Right forelimb (tissue), 1 donor: ENCODE measurements at regions not wholly inside any gene's neighbourhood (a gene's known extent, or its start where the extent isn't known, plus 50 kb on each side); places are given as distances from the start of the nearest gene placed in this dataset.
"Not testable (repeated sequence)": the region's sequence is repeated elsewhere in the genome, so short reads cannot be mapped to it uniquely, and the experiment has no call there.

Experiments
- DNase-seq: peaks from one replicate; pipeline ENCODE4 v3.0.0-alpha.2; 2018

DNA sequence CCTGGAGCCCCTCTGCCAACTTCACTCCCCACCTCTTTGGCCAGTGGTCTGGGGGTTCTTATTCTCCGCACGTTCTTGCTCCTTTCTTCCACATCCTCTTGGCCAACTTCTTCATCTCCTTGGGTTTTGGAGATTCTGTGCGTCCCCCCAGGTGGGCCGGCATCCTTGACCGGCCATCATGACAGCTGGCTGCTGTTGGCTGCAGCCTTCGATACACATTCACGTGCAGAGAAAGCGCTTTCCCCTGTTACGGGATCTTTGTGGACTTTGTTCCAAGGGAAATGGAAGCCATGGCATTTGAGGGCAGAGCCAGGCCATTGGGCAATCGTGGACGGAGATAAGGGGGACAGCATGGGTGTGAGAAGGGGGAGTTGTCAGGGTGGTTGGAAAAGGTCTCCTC is 241.1 kb upstream of the HDAC4 start:
- not testable (repeated sequence) for DNase-seq

DNA sequence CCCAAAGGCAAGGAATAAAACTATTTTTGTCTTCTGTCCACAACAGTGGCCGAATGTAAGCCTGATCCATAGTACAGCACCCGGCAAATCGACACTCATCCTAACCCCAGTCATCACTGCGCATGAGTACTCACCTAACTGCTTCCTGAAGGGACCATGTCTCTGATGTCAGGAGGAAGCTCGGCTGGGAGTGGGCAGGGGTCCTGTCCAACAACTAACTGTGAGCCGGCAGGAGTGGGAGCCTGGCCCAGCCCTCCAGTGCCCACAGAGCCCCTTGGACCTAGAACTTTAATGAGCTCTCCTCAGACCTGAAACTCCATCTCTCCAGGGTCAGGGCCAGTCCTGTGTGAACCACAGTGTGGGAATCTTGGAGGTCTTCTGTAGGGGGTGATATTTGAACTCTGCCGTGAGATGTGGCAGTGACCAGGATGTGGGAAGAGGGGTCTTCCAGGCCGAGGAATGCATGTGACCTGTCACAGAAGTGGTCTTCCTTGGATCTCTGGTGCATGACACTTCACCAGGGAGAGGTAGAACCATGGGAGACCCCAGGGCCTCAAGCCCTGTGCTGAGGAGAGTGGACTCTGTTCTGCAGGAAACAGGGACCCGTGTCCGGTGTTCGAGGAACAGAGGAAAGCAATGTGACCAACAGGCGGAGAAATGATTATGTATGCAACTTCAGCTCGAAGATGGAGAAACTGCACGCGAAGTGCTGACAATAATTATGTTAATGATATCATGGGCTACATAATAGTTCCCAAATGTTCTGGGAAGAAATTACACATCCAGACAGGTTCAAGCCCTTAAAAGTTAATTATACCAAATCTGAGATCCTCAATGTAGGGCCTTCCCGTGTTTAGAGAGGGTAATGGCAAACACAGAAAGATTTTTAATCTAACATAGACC is 240.1 kb upstream of the HDAC4 start:
- no peak for DNase-seq

GRCh38 chr2:239640210-239640609 is 239.4 kb upstream of the HDAC4 start:
- DNase-seq, result no peak

DNA sequence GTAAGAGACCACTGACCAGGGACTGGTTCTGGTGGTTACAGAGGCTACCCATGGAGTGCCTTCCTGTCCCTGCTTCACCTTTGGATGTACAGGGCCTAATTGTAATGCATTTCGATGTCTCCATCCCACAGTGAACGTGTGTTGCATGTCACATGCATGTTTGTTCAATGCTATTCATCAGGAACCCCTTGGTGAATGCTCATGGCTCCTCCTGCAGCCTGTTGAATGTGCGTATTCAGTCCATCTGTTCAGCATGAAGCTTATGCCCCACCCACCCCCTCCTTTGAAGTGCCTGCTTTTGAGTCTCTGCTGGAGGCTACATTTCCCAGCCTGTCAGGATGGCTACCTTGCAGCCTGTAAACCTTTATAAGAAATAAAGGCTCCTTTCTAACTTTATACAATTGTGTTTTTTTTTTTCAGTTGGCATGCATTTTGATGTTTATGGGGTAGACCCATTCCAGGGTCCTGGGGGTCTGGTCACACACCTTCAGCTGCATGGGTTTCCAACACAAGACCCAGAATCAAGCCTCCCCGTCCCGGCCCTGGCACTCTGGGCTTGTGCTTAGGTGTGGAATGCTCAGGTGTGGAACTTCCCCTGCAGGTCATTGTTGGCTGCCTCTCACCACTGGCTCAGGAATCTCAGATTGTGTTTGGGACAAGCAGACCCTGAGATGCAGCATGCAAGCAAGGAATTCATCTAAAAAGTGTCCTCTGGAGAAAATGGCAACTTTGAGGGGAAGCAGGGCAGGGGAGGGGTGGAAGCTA is 238.8 kb upstream of the HDAC4 start:
- DNase-seq, result no peak

DNA sequence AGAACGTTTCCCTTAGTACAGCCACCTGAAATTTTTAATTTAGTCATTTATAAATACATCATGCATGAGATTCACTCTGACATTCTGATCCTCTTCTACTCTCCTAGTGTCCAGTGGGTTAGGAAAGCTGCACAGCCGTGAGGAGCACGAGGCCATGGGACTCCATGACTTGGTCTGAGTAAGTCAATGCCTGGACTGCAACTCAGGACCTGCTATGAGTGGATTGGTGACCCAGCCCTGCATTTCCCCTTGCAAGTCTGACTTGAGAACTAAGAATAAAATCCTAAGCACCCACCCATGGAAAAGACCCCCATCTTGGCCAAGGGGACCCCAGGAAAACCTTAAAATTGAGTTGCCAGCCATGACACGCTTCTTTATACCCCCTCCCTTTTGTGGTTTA is 237.6 kb upstream of the HDAC4 start:
- DNase-seq, result no peak

DNA sequence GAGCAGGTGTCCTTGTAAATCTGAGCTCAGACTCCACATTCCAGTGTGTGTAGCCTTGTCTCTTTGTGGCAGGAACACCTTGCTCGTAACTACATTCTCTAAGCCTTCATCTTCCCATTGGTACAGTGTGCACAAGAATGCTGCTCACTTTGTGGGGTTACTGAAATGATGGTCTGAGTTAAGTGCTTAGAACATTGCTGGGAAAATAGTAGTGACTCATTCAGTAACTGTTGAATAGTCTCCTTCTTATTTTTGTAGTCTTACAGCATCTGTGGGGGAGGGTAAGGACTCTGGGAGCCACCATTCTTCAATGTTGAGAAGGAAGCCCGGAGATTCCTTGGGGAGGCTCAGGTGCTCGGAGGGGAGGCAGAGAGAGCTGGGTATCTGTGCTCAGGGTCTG is 236.0 kb upstream of the HDAC4 start:
- DNase-seq, result no peak

DNA sequence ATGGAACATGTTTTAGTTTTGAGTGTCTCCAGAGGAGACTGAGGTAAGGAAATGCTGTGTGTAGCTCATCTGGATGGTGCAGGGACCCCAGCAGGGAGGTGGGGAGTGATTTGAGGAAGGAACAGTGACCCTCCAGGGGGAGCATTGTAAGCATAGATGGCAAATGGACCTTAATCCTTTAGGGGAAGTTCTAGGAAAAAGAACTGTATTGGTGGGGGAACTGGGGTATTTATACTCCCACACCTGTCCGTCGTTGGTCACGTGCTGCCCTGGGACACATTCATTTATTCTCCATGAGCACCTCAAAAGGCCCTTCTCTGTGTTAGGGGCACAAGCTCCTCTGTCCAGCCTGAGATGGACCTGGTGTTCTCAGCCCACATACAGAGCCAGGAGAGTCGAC is 233.9 kb upstream of the HDAC4 start:
- DNase-seq, result no peak

DNA sequence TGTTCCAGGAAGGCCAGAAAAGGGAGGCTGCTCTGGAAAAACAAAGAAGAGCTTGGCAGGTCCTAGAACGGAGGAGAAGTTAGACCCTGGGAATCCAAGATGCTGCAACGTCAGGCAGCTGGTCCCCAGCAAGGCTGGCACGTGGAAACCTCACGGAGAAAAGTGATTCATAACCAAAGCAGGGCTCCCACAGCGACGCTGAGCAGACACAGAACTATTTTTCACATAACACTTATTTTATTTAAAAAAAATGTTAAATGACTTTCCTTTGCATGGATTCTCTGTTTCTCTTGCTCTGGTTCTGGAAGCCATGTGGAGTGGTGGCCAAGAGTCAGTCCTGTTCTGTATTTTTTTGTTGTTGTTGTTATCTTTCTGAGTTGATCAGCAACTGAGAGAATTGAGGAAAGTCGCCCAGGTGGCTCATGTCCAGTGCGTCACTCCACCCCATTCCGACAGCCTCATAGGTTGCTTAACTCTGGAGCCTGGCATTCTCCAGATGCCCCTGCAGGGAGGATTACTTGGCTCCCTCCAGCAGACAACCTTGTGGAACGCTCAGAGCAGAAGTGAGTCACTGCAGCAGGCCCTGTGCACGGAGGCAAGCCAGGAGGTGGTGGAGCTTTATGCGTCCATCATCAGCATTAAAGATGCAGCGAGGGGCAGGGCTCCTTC is 229.9 kb upstream of the HDAC4 start:
- no peak for DNase-seq

GRCh38 chr2:239629926-239630617 is 229.3 kb upstream of the HDAC4 start:
- no peak for DNase-seq

DNA sequence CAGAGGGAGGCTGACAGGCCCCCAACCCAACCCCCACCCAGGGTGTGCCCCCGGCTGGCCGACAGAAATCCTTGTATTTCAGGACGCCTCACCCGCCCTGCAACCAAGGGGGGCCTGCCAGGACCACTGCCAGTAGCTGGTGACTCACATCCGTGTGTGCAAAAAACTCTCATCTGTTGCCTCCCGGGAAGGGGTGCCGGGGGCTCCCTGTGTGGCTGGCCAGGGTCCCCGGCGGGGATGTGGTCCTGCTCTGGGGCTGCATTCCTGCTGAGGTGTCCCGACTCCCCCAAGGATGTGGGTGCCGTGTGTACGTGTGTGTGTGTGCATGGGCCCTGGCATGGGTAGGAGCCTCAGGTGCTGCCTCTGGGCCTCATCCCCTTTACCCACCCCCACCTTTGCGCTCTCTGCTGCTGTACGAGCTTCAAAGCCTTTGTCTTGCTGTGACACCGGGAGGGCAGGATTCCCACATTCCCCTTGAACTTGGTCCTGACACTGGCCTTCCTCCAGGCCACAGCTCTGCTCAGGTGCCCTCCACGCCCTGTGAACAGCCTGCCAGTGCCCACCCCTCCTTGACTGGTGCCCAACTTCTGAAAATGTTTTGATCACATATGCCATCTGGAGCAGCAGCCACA is 226.3 kb upstream of the HDAC4 start:
- no peak for DNase-seq

DNA sequence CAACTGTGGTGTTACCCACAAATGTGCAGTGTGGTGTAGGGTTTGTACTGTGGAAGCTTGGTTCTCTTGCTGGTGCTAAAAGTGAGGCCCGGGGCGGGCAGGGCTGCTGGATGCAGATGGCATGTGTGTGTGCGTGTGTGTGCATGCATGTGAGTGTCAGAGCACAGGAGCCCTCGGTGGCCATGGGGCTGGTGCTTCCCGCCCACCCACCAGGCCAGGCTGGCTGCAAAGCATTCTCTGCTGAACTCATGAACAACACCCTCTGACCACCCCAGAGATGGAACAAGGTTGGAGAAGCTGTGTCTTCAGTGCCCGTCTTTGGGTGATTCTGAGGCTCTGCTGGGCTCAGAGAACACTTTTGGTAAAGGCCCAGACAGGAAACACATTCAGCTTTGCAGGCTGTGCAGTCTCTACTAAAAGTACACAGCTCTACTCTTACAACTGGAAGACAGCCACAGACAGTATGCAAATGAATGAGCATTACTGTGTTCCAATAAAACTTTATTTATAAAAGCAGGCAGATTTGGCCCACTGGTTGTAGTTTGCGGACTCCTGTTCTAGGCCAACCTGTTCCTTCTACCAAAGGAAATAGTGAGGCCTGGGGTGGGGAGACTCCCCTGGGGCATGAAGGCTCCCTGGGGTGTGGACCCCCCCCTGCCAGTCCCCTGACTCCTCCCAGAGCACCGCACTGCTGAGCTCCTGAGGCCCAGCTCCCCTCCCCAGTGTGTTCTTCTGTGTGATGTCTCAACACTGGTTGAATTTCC is 225.3 kb upstream of the HDAC4 start:
- no peak for DNase-seq

GRCh38 chr2:239625156-239625845 is 224.5 kb upstream of the HDAC4 start:
- DNase-seq, result no peak

DNA sequence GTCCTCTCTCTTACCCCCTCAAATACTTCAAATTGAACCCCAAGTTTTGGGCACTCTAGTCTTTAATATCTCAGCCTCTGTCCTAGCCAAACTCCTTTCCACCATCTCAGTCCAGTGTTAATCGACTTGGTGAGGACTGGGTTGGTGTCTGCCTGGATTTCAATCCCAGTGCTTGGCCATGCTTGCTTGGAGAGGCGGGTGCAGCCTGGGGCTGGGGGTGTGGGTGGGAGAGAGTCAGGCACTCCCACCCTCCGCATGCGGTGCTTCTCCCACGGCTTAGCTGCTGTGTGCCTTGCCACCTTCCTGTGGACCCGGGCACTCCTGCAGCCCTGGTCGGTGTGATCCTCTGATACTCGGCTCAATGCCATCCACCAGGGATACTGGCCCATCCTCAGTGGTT is 220.8 kb upstream of the HDAC4 start:
- no peak for DNase-seq

- DNase-seq, result no peak
Observed at GRCh38 chr2:239619369-239619768, 218.5 kb upstream of the HDAC4 start.

- DNase-seq, result no peak
Observed at GRCh38 chr2:239616729-239617128, 215.9 kb upstream of the HDAC4 start.

GRCh38 chr2:239612133-239612532 is 211.3 kb upstream of the HDAC4 start:
- DNase-seq, result no peak

- DNase-seq, result no peak
Observed at GRCh38 chr2:239611222-239611795, 210.5 kb upstream of the HDAC4 start.

DNA sequence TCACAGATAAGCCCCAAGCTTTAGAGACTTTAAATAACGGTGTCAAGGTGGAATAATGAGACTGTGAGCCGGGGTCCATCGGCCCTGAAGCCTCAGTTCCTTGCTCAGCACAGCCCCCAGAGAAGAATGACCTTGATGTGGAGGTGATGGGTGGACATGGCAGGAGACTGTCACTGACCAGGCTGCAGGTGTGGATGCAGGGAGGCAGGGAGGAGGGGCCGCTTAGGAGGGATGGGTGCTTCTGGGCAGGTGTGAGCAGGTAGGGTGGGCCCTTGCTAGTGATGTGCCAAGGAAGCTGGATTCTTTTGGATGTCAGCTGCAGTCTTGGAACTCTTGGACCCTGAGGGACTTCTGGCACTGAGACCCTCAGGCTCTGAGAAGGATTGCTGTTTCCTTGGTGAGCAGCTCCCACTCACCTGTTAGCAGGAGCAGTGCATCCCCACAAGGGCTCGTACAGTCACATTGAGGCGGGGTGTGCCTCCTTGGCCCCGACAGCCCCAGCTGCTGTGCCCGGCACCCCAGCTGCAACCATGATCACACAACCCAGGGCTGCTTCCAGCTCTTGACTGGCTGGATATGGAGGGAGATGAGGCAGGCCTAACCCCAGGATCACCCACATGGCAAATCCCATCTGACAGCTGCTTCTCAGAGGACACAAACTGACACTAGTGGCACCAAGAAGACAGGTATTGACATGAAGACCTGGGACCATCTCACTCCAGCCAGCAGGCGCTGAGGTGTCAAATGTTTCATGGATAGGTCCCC is 209.8 kb upstream of the HDAC4 start:
- no peak for DNase-seq

DNA sequence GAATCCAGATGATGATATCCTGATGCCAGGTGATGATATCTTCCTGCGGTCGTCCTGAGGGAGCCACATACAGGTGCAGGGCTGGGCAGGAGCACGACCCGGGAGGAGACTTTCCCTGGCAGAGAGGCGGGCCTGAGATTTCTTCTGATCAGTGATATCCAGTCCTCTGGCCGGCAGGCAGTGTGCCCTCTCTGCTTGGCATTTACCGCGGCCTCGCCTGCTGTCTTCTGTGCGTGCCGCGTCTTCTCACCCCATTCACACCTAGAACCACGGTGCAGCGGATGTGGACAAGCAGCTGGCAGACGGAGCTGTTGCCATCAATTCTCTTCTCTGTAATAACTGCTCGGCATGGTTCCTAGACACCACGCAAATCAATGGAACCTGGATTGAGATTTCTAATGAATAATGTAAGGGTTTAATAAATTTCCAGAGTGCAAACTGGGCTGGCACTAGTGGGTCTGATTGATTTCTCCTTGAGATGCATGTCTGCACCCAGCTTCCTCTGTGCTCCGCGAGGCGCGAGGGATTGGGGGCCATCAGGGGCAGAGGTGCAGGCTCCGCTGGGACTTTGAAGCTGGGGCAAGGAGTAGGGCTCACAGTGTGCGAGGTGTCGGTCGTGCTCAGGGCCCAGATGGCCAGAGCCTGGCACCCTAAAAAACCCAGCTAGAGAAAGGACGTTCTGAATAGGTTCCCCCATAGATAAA is 208.9 kb upstream of the HDAC4 start:
- DNase-seq, result no peak
